ENCODE measurements at regions not wholly inside any gene's neighbourhood (a gene's known extent, or its start where the extent isn't known, plus 50 kb on each side); places are given as distances from the start of the nearest gene placed in this dataset.
"Not testable (repeated sequence)": the region's sequence is repeated elsewhere in the genome, so short reads cannot be mapped to it uniquely, and the experiment has no call there.

- no peak overlapping the region for H3K9ac ChIP-seq (ENCODE audit: low read depth, low read length)
Observed at GRCh38 chr13:34165158-34165557, 347.2 kb downstream of the RFC3 start.

GRCh38 chr13:34166406-34166805 lies 348.5 kb downstream of the RFC3 start:
- Histone ChIP-seq H3K4me1 (ENCODE audit: control insufficient read depth, insufficient read depth, low read length) (peaks cover 25% of the 10 kb centered on the region), H3K4me3 (ENCODE audit: low read depth, low read length) (no peak overlapping the region), H3K9me3 (ENCODE audit: control insufficient read depth, insufficient read depth, low read length) (no peaks in the 10 kb centered on the region), H3K27me3 (ENCODE audit: control insufficient read depth, insufficient read depth, low read length) (no peaks in the 10 kb centered on the region), H3K36me3 (ENCODE audit: control insufficient read depth, insufficient read depth, low read length) (no peaks in the 10 kb centered on the region), H3K9ac (ENCODE audit: low read depth, low read length) (no peak overlapping the region), H3K27ac (ENCODE audit: low read depth, low read length) (no peak overlapping the region)

More at GRCh38 chr13:34165158-34165557, 347.2 kb downstream of the RFC3 start:
- Histone ChIP-seq H3K27ac (ENCODE audit: low read depth, low read length) (no peak overlapping the region), H3K9me3 (ENCODE audit: control insufficient read depth, insufficient read depth, low read length) (no peaks in the 10 kb centered on the region), H3K36me3 (ENCODE audit: control insufficient read depth, insufficient read depth, low read length) (no peaks in the 10 kb centered on the region), H3K27me3 (ENCODE audit: control insufficient read depth, insufficient read depth, low read length) (no peaks in the 10 kb centered on the region), H3K4me3 (ENCODE audit: low read depth, low read length) (no peak overlapping the region), H3K4me1 (ENCODE audit: control insufficient read depth, insufficient read depth, low read length) (peaks cover 25% of the 10 kb centered on the region)

- no peaks in the 10 kb centered on the region for H3K36me3 ChIP-seq (ENCODE audit: control insufficient read depth, insufficient read depth, low read length)
- no peaks in the 10 kb centered on the region for H3K9me3 ChIP-seq (ENCODE audit: control insufficient read depth, insufficient read depth, low read length)
- H3K4me1 ChIP-seq (ENCODE audit: control insufficient read depth, insufficient read depth, low read length), result peaks cover 16% of the 10 kb centered on the region
- no peaks in the 10 kb centered on the region for H3K27me3 ChIP-seq (ENCODE audit: control insufficient read depth, insufficient read depth, low read length)
- no peak overlapping the region for H3K9ac ChIP-seq (ENCODE audit: low read depth, low read length)
- H3K27ac ChIP-seq (ENCODE audit: low read depth, low read length), result no peak overlapping the region
- no peak overlapping the region for H3K4me3 ChIP-seq (ENCODE audit: low read depth, low read length)
Observed at GRCh38 chr13:34167347-34167746, 349.4 kb downstream of the RFC3 start.

- H3K27me3 ChIP-seq (ENCODE audit: control insufficient read depth, insufficient read depth, low read length), result no peaks in the 10 kb centered on the region
- H3K4me1 ChIP-seq (ENCODE audit: control insufficient read depth, insufficient read depth, low read length), result no peaks in the 10 kb centered on the region; the same call in 1 of the 2 replicates
- H3K4me3 ChIP-seq (ENCODE audit: low read depth, low read length), result no peak overlapping the region
Observed at GRCh38 chr13:34172048-34172447, 354.1 kb downstream of the RFC3 start.

GRCh38 chr13:34174671-34175145 lies 356.8 kb downstream of the RFC3 start:
- H3K9me3 ChIP-seq (ENCODE audit: control insufficient read depth, insufficient read depth, low read length), result no peaks in the 10 kb centered on the region
- H3K9ac ChIP-seq (ENCODE audit: low read depth, low read length), result no peak overlapping the region
- no peak overlapping the region for H3K27ac ChIP-seq (ENCODE audit: low read depth, low read length)
- H3K36me3 ChIP-seq (ENCODE audit: control insufficient read depth, insufficient read depth, low read length), result no peaks in the 10 kb centered on the region
- H3K4me3 ChIP-seq (ENCODE audit: low read depth, low read length), result no peak overlapping the region
- H3K27me3 ChIP-seq (ENCODE audit: control insufficient read depth, insufficient read depth, low read length), result no peaks in the 10 kb centered on the region
- H3K4me1 ChIP-seq (ENCODE audit: control insufficient read depth, insufficient read depth, low read length), result peaks cover 15% of the 10 kb centered on the region

More at GRCh38 chr13:34172048-34172447, 354.1 kb downstream of the RFC3 start:
- Histone ChIP-seq H3K27ac (ENCODE audit: low read depth, low read length) (no peak overlapping the region), H3K36me3 (ENCODE audit: control insufficient read depth, insufficient read depth, low read length) (no peaks in the 10 kb centered on the region), H3K9ac (ENCODE audit: low read depth, low read length) (no peak overlapping the region), H3K9me3 (ENCODE audit: control insufficient read depth, insufficient read depth, low read length) (no peaks in the 10 kb centered on the region)

GRCh38 chr13:34175551-34175950 lies 357.6 kb downstream of the RFC3 start:
- H3K4me1 ChIP-seq (ENCODE audit: control insufficient read depth, insufficient read depth, low read length), result peaks cover 19% of the 10 kb centered on the region
- H3K9me3 ChIP-seq (ENCODE audit: control insufficient read depth, insufficient read depth, low read length), result no peaks in the 10 kb centered on the region
- H3K27ac ChIP-seq (ENCODE audit: low read depth, low read length), result no peak overlapping the region
- H3K9ac ChIP-seq (ENCODE audit: low read depth, low read length), result no peak overlapping the region
- no peaks in the 10 kb centered on the region for H3K27me3 ChIP-seq (ENCODE audit: control insufficient read depth, insufficient read depth, low read length)
- H3K4me3 ChIP-seq (ENCODE audit: low read depth, low read length), result no peak overlapping the region
- no peaks in the 10 kb centered on the region for H3K36me3 ChIP-seq (ENCODE audit: control insufficient read depth, insufficient read depth, low read length)

- H3K4me3 ChIP-seq (ENCODE audit: low read depth, low read length), result no peak overlapping the region
- no peak overlapping the region for H3K27ac ChIP-seq (ENCODE audit: low read depth, low read length)
- no peaks in the 10 kb centered on the region for H3K27me3 ChIP-seq (ENCODE audit: control insufficient read depth, insufficient read depth, low read length)
- H3K4me1 ChIP-seq (ENCODE audit: control insufficient read depth, insufficient read depth, low read length), result peaks cover 19% of the 10 kb centered on the region
- H3K36me3 ChIP-seq (ENCODE audit: control insufficient read depth, insufficient read depth, low read length), result no peaks in the 10 kb centered on the region
- no peaks in the 10 kb centered on the region for H3K9me3 ChIP-seq (ENCODE audit: control insufficient read depth, insufficient read depth, low read length)
- no peak overlapping the region for H3K9ac ChIP-seq (ENCODE audit: low read depth, low read length)
Observed at GRCh38 chr13:34176633-34177032, 358.7 kb downstream of the RFC3 start.

- H3K4me3 ChIP-seq (ENCODE audit: low read depth, low read length), result no peak overlapping the region
- peak overlapping the region; percentile 23 for H3K27ac ChIP-seq (ENCODE audit: low read depth, low read length)
- no peak overlapping the region for H3K9ac ChIP-seq (ENCODE audit: low read depth, low read length)
- H3K27me3 ChIP-seq (ENCODE audit: control insufficient read depth, insufficient read depth, low read length), result no peaks in the 10 kb centered on the region
- H3K9me3 ChIP-seq (ENCODE audit: control insufficient read depth, insufficient read depth, low read length), result no peaks in the 10 kb centered on the region
- peaks cover 19% of the 10 kb centered on the region for H3K4me1 ChIP-seq (ENCODE audit: control insufficient read depth, insufficient read depth, low read length)
- no peaks in the 10 kb centered on the region for H3K36me3 ChIP-seq (ENCODE audit: control insufficient read depth, insufficient read depth, low read length)
Observed at GRCh38 chr13:34179481-34179880, 361.5 kb downstream of the RFC3 start.

- Histone ChIP-seq H3K27ac (ENCODE audit: low read depth, low read length) (no peak overlapping the region), H3K4me3 (ENCODE audit: low read depth, low read length) (no peak overlapping the region), H3K27me3 (ENCODE audit: control insufficient read depth, insufficient read depth, low read length) (no peaks in the 10 kb centered on the region), H3K4me1 (ENCODE audit: control insufficient read depth, insufficient read depth, low read length) (peaks cover 19% of the 10 kb centered on the region), H3K9ac (ENCODE audit: low read depth, low read length) (no peak overlapping the region), H3K9me3 (ENCODE audit: control insufficient read depth, insufficient read depth, low read length) (no peaks in the 10 kb centered on the region), H3K36me3 (ENCODE audit: control insufficient read depth, insufficient read depth, low read length) (no peaks in the 10 kb centered on the region)
Observed at GRCh38 chr13:34179927-34180326, 362.0 kb downstream of the RFC3 start.

- H3K36me3 ChIP-seq (ENCODE audit: control insufficient read depth, insufficient read depth, low read length); H3K27ac ChIP-seq (ENCODE audit: low read depth, low read length); H3K9me3 ChIP-seq (ENCODE audit: control insufficient read depth, insufficient read depth, low read length); H3K9ac ChIP-seq (ENCODE audit: low read depth, low read length); H3K4me3 ChIP-seq (ENCODE audit: low read depth, low read length); H3K27me3 ChIP-seq (ENCODE audit: control insufficient read depth, insufficient read depth, low read length): not testable (repeated sequence)
- H3K4me1 ChIP-seq (ENCODE audit: control insufficient read depth, insufficient read depth, low read length), result peaks cover 19% of the 10 kb centered on the region
Observed at GRCh38 chr13:34181256-34181655, 363.3 kb downstream of the RFC3 start.

- no peaks in the 10 kb centered on the region for H3K36me3 ChIP-seq (ENCODE audit: control insufficient read depth, insufficient read depth, low read length)
- H3K4me3 ChIP-seq (ENCODE audit: low read depth, low read length), result no peak overlapping the region
- H3K4me1 ChIP-seq (ENCODE audit: control insufficient read depth, insufficient read depth, low read length), result no peaks in the 10 kb centered on the region
- H3K9ac ChIP-seq (ENCODE audit: low read depth, low read length), result no peak overlapping the region
- no peaks in the 10 kb centered on the region for H3K27me3 ChIP-seq (ENCODE audit: control insufficient read depth, insufficient read depth, low read length)
- no peak overlapping the region for H3K27ac ChIP-seq (ENCODE audit: low read depth, low read length)
- no peaks in the 10 kb centered on the region; the same call in 1 of the 2 replicates for H3K9me3 ChIP-seq (ENCODE audit: control insufficient read depth, insufficient read depth, low read length)
Observed at GRCh38 chr13:34189946-34190345, 372.0 kb downstream of the RFC3 start.
